Type B pancreatic cell (in vitro differentiated cells): ENCODE measurements at regions not wholly inside any gene's neighbourhood (a gene's known extent, or its start where the extent isn't known, plus 50 kb on each side); places are given as distances from the start of the nearest gene placed in this dataset.

ENCODE experiments used
- DNase-seq: peaks from one replicate; pipeline ENCODE4 v3.0.0; 2021; ENCODE audit warnings: mixed read lengths; ENCODE audit not compliant: unreplicated experiment; ENCODE audit errors: extremely low spot score
- H3K27ac Mint-ChIP-seq: 2 replicates; pipeline ENCODE4 v1.8.0; 2021; ENCODE audit warnings: mild to moderate bottlenecking, mixed read lengths
- H3K27me3 Mint-ChIP-seq: 2 replicates; pipeline ENCODE4 v1.8.0; 2021; ENCODE audit warnings: mixed read lengths
- H3K36me3 Mint-ChIP-seq: 2 replicates; pipeline ENCODE4 v1.8.0; 2021; ENCODE audit warnings: mixed read lengths
- H3K4me1 Mint-ChIP-seq: one replicate; pipeline ENCODE4 v1.8.0; 2021; ENCODE audit warnings: mixed read lengths; ENCODE audit not compliant: unreplicated experiment
- H3K4me3 Mint-ChIP-seq: 2 replicates; pipeline ENCODE4 v1.8.0; 2021; ENCODE audit warnings: mild to moderate bottlenecking, mixed read lengths
- H3K9me3 Mint-ChIP-seq: 2 replicates; pipeline ENCODE4 v1.8.0; 2021; ENCODE audit warnings: mixed read lengths
- CTCF ChIP-seq: fragments of 200-600 bp; sonication (generic); conservative IDR thresholded peaks from 2 replicates; pipeline ENCODE4 v1.5.0; 2021; ENCODE audit warnings: antibody characterized with exemption, mild to moderate bottlenecking

GRCh38 chr2:216774180-216774579 lies 78.8 kb upstream of the IGFBP5 start:
- H3K4me3 Mint-ChIP-seq: no peak overlapping the region

GRCh38 chr2:216773072-216773471 lies 77.7 kb upstream of the IGFBP5 start:
- H3K4me1 Mint-ChIP-seq: peaks cover 18% of the 10 kb centered on the region
- DNase-seq: no peak
- peaks cover 5% of the 10 kb centered on the region for H3K9me3 Mint-ChIP-seq
- no peaks in the 10 kb centered on the region for H3K27me3 Mint-ChIP-seq
- H3K27ac Mint-ChIP-seq: no peak overlapping the region
- no peak for TF ChIP-seq CTCF
- H3K4me3 Mint-ChIP-seq: no peak overlapping the region
- no peaks in the 10 kb centered on the region for H3K36me3 Mint-ChIP-seq

More at GRCh38 chr2:216774180-216774579, 78.8 kb upstream of the IGFBP5 start:
- Mint-ChIP-seq H3K9me3 (peaks cover 5% of the 10 kb centered on the region), H3K27me3 (no peaks in the 10 kb centered on the region), H3K36me3 (no peaks in the 10 kb centered on the region), H3K27ac (no peak overlapping the region), H3K4me1 (peaks cover 18% of the 10 kb centered on the region)
- no peak for DNase-seq
- TF ChIP-seq CTCF: no peak

DNA sequence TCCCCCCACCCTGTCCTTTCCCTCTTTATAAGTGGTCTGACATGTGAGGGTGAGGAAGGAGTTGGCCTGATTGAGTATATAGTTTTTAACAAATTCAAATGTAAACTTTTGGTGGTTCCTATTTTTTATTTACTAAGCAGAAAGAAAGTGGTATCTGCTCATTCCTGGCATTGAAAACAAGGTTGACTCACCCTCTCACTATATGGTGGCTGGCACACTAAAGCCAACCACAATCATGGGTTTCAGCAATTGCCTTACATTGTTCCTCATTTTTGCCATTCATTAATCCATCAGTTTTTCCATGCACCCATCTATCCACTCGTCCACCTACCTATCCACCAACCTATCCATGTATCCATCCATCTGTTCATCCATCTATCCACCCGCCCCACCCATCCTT lies 75.4 kb upstream of the IGFBP5 start:
- peaks cover 11% of the 10 kb centered on the region for H3K4me1 Mint-ChIP-seq
- H3K36me3 Mint-ChIP-seq: no peaks in the 10 kb centered on the region
- H3K4me3 Mint-ChIP-seq: no peak overlapping the region
- DNase-seq: no peak
- H3K27me3 Mint-ChIP-seq: no peaks in the 10 kb centered on the region
- no peak for TF ChIP-seq CTCF
- no peak overlapping the region for H3K27ac Mint-ChIP-seq
- peaks cover 9% of the 10 kb centered on the region for H3K9me3 Mint-ChIP-seq

DNA sequence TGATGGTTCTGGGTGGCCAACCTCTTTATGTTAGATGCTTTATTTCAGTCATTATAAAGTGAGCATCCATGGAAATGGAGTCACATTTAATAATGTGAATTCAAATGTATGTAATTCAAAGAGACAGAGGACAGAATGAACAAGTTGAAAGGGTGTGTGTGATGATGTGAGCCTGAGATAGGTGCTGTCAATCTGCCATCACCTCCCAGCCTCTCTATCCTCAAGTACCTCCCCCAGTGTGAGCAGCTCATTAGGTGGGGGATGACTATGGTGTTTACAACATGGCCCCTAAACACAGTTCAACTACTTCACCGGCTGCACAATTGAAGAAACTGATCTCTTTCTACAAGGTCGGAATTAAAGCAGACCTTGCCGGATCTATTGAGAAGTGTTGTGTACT lies 74.7 kb upstream of the IGFBP5 start:
- no peak overlapping the region for H3K4me3 Mint-ChIP-seq
- peaks cover 9% of the 10 kb centered on the region for H3K9me3 Mint-ChIP-seq
- H3K4me1 Mint-ChIP-seq: peaks cover 17% of the 10 kb centered on the region
- no peak for TF ChIP-seq CTCF
- no peak for DNase-seq
- no peak overlapping the region for H3K27ac Mint-ChIP-seq
- no peaks in the 10 kb centered on the region for H3K36me3 Mint-ChIP-seq
- H3K27me3 Mint-ChIP-seq: no peaks in the 10 kb centered on the region

DNA sequence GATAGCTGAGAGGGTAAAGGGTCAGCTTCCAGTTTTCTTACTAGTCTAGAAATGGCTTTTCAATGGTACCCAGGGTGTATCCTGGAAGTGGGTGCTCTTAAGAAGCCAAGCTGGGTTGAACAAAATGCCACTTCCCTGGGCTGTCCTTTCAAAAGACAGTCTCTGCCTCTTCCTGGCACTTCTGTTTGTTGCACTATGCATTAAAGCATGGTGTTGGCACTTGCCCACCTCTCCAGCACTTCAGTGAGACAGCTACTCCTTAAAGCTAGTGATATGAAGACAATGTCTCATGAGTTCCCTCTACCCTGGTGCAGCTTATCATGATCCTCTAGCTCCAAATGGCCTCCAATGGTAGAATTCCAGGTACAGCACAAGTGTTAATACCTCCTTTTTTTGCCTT lies 74.3 kb upstream of the IGFBP5 start:
- no peak for TF ChIP-seq CTCF
- no peak for DNase-seq
- Mint-ChIP-seq H3K36me3 (no peaks in the 10 kb centered on the region), H3K27me3 (no peaks in the 10 kb centered on the region), H3K27ac (no peak overlapping the region), H3K9me3 (peaks cover 9% of the 10 kb centered on the region), H3K4me3 (no peak overlapping the region), H3K4me1 (peaks cover 20% of the 10 kb centered on the region)

DNA sequence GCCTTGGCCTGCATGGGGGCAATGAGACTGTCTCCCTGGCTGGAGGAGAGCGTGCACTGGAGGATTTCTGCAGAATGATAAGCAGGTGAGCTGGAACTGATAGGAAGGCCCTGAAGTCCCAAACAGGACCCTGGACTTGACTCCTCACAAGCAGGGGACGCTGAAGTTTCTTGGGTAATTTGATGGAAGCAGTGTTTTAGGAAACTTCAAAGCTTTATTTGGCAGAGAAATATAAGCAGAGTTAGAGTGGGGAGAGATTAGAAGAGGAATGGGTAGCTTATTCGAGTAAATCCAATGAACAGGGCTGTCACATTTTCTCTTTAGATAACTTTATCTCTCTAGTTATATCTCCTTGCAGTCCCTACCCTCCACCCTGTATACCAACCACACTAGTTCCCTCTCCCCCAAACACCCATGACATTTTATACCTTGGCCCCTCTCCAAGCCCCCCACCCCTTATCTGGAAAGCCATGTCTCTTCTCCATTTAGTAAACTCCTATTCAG lies 73.6 kb upstream of the IGFBP5 start:
- Mint-ChIP-seq H3K36me3 (no peaks in the 10 kb centered on the region), H3K27ac (no peak overlapping the region), H3K9me3 (peaks cover 14% of the 10 kb centered on the region), H3K4me1 (peaks cover 20% of the 10 kb centered on the region), H3K4me3 (no peak overlapping the region), H3K27me3 (no peaks in the 10 kb centered on the region)
- DNase-seq: no peak
- no peak for TF ChIP-seq CTCF
